BJ (cell line): ENCODE measurements at regions not wholly inside any gene's neighbourhood (a gene's known extent, or its start where the extent isn't known, plus 50 kb on each side); places are given as distances from the start of the nearest gene placed in this dataset.

Experiments used
- CTCF ChIA-PET: fragments of 350-600 bp; formaldehyde crosslinking; extraction: SDS; loops from one replicate; lab custom pipeline; 2021; ENCODE audit warnings: antibody characterized with exemption, inconsistent platforms; lab: Yijun Ruan, JAX
- POLR2A ChIA-PET: fragments of 300-600 bp; sonication (Branson Sonifier 250); formaldehyde crosslinking; extraction: SDS; loops from one replicate; lab custom pipeline; 2021; ENCODE audit warnings: antibody characterized with exemption; lab: Charles Lee
- DNase-seq: peaks from one replicate; pipeline ENCODE4 v3.0.0-alpha.2; 2011; ENCODE audit warnings: low read depth
- H3K27me3 ChIP-seq: 2 replicates; pipeline ENCODE4 v1.6.0; 2011; ENCODE audit warnings: low read length; ENCODE audit not compliant: control insufficient read depth, insufficient read depth
- H3K36me3 ChIP-seq: 2 replicates; pipeline ENCODE4 v1.5.1; 2011; ENCODE audit warnings: low read length; ENCODE audit not compliant: control insufficient read depth, insufficient read depth
- H3K4me3 ChIP-seq: 2 replicates; pipeline ENCODE4 v1.5.1; 2011; ENCODE audit warnings: low read depth, mild to moderate bottlenecking, control low read depth, low read length
- CTCF ChIP-seq: IDR thresholded peaks from 2 replicates; pipeline ENCODE4 v1.5.1; 2011; ENCODE audit warnings: low read depth, mild to moderate bottlenecking, control low read depth, inconsistent platforms, low read length, moderate library complexity; ENCODE audit not compliant: insufficient read depth

GRCh38 chr20:54283253-54283652 is 75.4 kb downstream of the PFDN4 start:
- Histone ChIP-seq H3K4me3 (no peak overlapping the region), H3K36me3 (no peaks in the 10 kb centered on the region), H3K27me3 (no peaks in the 10 kb centered on the region)
- ChIA-PET POLR2A (no interaction called here), CTCF (no interaction called here)
- no peak for TF ChIP-seq CTCF
- DNase-seq: no peak

- no peaks in the 10 kb centered on the region for H3K36me3 ChIP-seq
- DNase-seq: no peak
- ChIA-PET CTCF (no interaction called here), POLR2A (no interaction called here)
- H3K27me3 ChIP-seq: no peaks in the 10 kb centered on the region
- no peak for TF ChIP-seq CTCF
- no peak overlapping the region for H3K4me3 ChIP-seq
Measured at GRCh38 chr20:54284928-54285704, 77.2 kb downstream of the PFDN4 start.

- ChIA-PET CTCF (no interaction called here), POLR2A (no interaction called here)
- Histone ChIP-seq H3K27me3 (no peaks in the 10 kb centered on the region; the same call in 1 of the 2 replicates), H3K4me3 (no peak overlapping the region), H3K36me3 (no peaks in the 10 kb centered on the region)
- DNase-seq: no peak
- TF ChIP-seq CTCF: no peak
Measured at GRCh38 chr20:54290636-54291035, 82.7 kb downstream of the PFDN4 start.

GRCh38 chr20:54291339-54292010 is 83.6 kb downstream of the PFDN4 start:
- DNase-seq: no peak
- no peaks in the 10 kb centered on the region for H3K36me3 ChIP-seq
- TF ChIP-seq CTCF: no peak
- H3K4me3 ChIP-seq: no peak overlapping the region
- ChIA-PET POLR2A (no interaction called here), CTCF (interaction anchor here (1.5 kb wide), 1 partner anchor 42 kb away, joined by 3 read pairs; no protein-coding TSS in a partner anchor)
- no peaks in the 10 kb centered on the region; the same call in 1 of the 2 replicates for H3K27me3 ChIP-seq

- no peak overlapping the region for H3K4me3 ChIP-seq
- ChIA-PET POLR2A (no interaction called here), CTCF (interaction anchor here (1.5 kb wide), 1 partner anchor 41 kb away, joined by 3 read pairs; no protein-coding TSS in a partner anchor)
- DNase-seq: no peak
- H3K36me3 ChIP-seq: no peaks in the 10 kb centered on the region
- H3K27me3 ChIP-seq: no peaks in the 10 kb centered on the region; the same call in 1 of the 2 replicates
- no peak for TF ChIP-seq CTCF
Measured at GRCh38 chr20:54292185-54292584, 84.3 kb downstream of the PFDN4 start.
